NCI-H2196 (cell line): ENCODE measurements at regions not wholly inside any gene's neighbourhood (a gene's known extent, or its start where the extent isn't known, plus 50 kb on each side); places are given as distances from the start of the nearest gene placed in this dataset.
A peak's percentile ranks its signal among the peaks of the same experiment; 100 is the strongest.

ENCODE experiments used
- DNase-seq: peaks from one replicate; lab custom pipeline; 2025; ENCODE audit not compliant: unreplicated experiment; lab: John Stamatoyannopoulos, UW

DNA sequence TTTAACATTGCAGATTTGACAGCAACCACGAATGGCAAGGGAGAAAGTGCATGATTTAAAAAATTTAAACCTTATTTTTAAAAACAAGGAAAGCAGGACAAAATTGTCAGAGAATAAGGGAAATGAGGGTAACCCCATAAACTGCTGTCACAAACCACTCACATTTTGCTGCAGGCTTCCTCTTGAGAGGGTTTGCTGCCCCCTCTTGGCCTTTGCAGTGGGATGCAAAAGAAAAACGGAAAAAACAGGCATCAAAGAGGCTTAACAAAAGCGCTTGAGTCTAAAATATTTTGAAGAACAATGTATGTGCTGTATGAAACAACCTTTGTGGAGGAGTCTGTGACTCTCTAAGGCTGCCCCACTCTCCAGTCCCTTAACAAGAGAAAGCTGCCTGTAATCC lies 91.6 kb downstream of the TMX3 start:
- peak; percentile 20 for DNase-seq

DNA sequence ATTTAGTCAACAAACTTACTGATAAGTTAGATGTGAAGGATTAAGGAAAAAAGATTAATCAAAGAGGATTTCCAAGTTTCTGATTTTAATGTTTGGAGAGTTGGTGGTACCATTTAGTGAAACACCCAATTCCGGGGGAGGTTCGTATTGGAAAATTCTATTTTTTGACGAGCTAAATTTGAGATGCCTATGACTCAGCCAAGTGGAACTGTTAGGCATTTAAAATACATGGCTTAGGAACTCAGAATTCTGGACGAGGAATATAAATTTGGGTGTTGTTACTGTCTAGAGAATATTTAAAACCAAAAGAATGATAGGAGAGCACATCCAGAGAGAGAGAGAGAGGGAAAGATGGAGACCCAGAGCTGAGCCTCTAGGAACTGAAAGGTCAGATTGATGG lies 103.6 kb downstream of the TMX3 start:
- no peak for DNase-seq

DNA sequence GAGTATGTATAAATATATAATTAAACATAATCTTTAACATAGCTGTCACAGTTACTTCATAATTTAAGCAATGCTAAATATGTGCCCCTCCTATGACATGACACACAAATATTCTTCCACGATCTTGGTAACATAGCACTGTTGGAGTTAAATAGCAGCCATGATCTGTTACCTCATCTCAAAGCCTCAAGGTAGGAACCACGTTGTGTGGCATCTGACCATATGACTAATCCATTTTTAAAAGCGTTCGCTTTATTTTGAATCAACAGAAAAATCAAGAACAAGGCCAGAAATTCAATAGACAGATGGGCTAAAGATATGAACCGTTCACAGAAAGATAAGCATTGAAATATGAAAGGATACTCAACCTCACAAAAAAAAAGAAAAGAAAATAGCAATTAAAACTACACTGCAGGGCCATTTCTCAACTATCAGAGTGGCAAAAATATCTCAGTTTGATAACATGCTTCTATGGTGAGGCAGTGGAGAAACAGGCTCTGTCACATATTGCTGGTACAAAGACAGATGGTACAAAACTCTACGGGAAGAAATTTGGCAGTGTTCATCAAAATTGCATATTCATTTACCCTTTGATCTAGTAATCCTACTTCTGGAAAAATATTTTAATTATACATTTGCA lies 105.9 kb downstream of the TMX3 start:
- no peak for DNase-seq

DNA sequence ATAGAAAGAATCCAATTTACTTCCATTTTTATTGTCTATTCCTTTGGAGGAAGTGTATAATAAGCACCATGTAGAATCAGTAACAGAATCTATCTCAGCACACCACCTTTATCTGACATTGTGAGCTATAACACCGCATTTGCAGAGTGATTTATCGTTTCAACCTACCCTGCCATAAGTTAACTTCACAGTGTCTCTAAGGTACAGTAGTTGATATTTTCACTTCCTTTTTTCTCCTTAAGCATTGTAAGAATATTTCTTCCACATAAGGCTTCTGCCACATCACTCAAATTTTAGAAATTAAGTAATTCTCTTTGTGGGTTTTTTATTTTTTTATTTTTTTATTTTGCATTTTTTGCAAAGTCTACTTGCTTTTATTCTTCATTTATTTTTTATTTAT lies 107.1 kb downstream of the TMX3 start:
- DNase-seq: no peak

DNA sequence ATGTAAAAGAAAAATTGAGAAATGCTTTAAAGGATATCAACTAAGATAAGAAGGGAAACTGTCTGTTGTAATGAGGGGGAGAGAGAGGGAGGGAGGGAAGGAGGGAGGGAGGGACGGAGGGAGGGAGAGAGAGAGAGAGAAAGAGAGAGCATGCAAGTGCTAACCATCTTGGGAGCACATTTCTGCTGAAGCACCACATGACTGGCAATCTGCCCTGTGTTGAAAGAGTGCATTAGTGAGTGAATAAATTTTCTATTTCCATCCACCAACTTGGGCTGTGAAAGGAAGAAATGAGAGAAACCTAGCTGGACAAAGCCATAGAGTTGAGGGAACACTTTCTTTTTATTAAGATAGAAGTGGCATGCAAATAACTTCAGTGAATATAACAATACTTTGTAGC lies 110.7 kb downstream of the TMX3 start:
- DNase-seq: no peak

GRCh38 chr18:68596016-68596415 lies 118.9 kb downstream of the TMX3 start:
- DNase-seq: no peak

- DNase-seq: no peak
Observed at GRCh38 chr18:68588169-68588568, 126.7 kb downstream of the TMX3 start.

DNA sequence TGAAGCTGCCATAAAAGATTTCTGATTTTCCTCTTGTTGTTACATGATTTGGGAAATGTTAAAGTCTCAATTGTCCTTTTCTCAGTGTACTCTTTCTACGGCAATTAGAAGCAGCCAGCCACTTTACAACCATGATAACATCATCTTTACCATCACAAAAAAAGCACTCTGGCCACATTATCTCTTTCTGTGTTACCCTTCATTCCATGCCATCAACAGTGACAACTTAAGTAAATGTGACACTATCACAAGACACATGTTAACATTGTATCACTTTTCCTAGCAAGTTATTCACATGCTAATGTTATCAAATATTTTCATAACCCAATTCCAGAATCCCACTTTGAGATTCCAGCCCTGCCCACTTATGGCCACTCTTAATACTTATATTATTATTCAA lies 131.2 kb downstream of the TMX3 start:
- DNase-seq: no peak

- no peak for DNase-seq
Observed at GRCh38 chr18:68574311-68574710, 140.6 kb downstream of the TMX3 start.

- DNase-seq: no peak
Observed at GRCh38 chr18:68569936-68570335, 145.0 kb downstream of the TMX3 start.

DNA sequence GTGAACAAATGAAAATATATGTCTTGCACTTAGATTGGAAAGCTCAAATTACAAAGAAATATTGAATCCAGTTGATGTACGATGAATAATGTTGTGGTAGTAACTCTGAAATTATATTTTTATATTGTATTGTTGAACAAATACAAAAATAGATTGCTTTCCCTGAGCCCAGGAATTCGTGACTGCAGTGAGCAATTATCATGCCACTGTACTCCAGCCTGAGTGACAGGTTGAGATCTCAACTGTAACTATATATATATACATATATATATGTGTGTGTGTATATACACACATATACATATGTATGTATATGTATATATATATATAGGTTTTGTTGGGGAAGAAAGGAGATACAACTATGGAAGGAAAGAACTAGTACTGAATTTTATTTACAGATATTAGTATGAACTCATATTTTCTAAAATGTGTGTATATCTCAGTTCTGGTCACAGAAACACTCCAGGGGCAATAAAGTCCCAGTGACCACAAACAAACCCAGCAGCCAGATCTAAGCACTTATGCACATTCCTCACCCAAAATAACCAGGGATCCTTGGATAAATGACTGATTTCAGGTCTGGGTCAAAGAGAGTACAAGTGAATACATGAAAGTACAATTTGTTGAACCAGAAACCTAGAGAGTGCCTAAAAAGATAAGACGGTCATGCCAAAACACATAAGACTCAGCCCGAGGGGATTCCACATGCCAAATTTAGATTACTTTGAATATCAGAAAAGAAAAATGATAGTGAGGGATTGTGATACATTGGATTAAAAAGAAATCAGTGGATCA lies 146.3 kb downstream of the TMX3 start:
- no peak for DNase-seq

- DNase-seq: no peak
Observed at GRCh38 chr18:68566991-68567390, 147.9 kb downstream of the TMX3 start.

- no peak for DNase-seq
Observed at GRCh38 chr18:68564961-68565360, 149.9 kb downstream of the TMX3 start.

DNA sequence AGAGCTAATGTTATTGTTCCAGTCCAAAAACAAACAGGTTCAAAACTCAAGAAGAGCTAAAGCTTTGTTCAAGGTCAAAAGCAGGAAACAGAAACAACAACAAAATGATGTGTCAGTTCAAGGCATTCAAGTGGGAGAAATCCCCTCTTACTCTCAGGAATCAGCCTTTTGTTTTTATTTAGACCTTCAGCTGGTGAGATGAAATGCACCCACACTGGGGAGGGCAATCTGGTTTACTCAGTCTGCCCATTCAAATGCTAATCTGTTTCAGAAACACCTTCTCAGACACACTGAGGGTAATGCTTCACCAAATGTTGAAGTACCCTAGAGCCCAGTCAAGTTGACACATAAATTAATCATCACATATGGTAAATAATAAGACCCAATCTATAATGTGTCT lies 150.6 kb downstream of the TMX3 start:
- DNase-seq: no peak

GRCh38 chr18:68560128-68560527 lies 154.8 kb downstream of the TMX3 start:
- no peak for DNase-seq

DNA sequence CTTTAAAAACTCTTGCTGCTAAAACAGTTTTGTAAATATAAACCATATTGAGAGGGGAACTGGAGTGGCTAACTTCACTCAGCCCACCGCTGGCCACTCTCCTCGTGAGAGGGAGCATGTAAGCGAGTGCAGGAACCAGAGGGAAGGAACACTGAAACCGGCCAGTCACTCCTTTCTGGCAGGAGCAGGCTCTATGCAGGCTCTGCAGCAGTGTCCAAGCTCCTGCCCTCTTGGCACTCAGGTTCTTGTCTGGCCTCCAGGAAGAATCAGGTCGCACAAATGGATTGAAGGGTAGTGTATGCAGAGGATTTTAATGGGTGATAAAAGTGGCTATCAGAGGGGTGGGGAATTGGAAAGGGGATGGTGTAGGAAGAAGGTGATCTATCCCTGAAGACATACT lies 157.7 kb downstream of the TMX3 start:
- no peak for DNase-seq

- no peak for DNase-seq
Observed at GRCh38 chr18:68555879-68556301, 159.0 kb downstream of the TMX3 start.

GRCh38 chr18:68548904-68549870 lies 165.7 kb downstream of the TMX3 start:
- no peak for DNase-seq

DNA sequence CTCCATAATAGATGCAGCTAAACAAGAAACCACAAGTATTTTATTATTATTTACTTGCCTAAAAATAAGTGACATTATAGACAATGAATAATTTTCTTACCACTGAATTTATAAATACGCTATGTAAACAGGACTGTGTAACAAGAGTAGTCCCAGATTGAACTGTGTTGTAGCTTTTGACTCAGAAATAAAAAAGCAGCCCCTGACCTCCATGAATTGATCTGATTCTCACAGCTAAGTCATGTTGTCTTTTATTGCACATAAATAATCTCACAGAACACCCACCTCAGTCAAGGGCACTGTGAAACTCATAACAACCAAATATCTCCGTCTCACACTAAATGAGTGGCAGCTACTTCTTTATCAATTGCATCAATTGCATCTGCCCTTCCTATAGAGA lies 171.6 kb downstream of the TMX3 start:
- DNase-seq: no peak

DNA sequence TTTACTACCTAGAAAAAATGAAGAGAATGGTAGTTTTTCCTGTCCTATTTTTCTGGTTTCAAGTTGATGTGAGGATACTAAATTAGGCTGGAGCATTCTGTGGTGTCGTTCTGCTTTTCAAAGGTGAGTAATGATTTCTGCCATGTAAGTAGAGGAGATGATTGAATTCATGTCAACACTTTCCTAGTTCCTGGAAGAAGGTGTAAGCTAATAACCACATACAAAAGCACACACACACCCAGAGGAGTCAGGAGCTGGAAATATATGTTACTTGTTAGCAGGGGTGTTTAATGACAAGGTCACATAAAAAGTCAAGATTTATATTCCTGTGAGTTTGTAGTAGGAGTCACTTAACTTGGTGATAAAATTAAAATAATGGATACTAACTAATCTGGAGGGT lies 172.1 kb downstream of the TMX3 start:
- DNase-seq: no peak

- no peak for DNase-seq
Observed at GRCh38 chr18:68533641-68534040, 181.3 kb downstream of the TMX3 start.
